HG03575 (cell line): ENCODE measurements at regions not wholly inside any gene's neighbourhood (a gene's known extent, or its start where the extent isn't known, plus 50 kb on each side); places are given as distances from the start of the nearest gene placed in this dataset.
"Not testable (repeated sequence)": the region's sequence is repeated elsewhere in the genome, so short reads cannot be mapped to it uniquely, and the experiment has no call there.

ENCODE experiments used
- ATAC-seq: cut with Tn5 transposase; IDR thresholded peaks from one replicate; pipeline ENCODE4 v1.9.1; 2021; ENCODE audit not compliant: unreplicated experiment, insufficient number of reproducible peaks, low FRiP score; ENCODE audit errors: extremely low read depth

- no peak for ATAC-seq
These were observed 214.6 kb upstream of the PRDM1 start for GRCh38 chr6:105871542-105871941.

GRCh38 chr6:105869835-105870440 is 216.2 kb upstream of the PRDM1 start:
- no peak for ATAC-seq

- ATAC-seq, result no peak
These were observed 217.2 kb upstream of the PRDM1 start for GRCh38 chr6:105868823-105869460.

GRCh38 chr6:105867821-105868220 is 218.3 kb upstream of the PRDM1 start:
- no peak for ATAC-seq

DNA sequence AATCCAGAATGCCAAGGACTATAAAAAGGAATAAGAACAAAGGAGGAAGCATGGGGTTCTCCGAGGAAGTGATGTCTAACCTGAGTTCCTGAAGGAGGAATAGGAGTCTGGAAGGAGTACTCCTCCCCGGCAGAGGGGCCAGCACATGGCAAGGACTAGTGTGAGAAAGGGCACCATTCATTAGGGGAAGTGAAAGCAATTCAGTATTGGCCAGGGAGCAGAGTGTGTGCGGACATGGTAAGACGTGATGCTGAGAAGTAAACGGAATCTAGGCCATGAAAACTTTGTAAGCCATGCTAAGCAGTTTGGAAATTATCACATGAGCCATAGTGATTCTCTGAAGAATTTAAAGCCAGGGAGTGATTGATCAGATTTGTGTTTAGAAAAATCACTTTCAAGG is 218.9 kb upstream of the PRDM1 start:
- ATAC-seq, result no peak

DNA sequence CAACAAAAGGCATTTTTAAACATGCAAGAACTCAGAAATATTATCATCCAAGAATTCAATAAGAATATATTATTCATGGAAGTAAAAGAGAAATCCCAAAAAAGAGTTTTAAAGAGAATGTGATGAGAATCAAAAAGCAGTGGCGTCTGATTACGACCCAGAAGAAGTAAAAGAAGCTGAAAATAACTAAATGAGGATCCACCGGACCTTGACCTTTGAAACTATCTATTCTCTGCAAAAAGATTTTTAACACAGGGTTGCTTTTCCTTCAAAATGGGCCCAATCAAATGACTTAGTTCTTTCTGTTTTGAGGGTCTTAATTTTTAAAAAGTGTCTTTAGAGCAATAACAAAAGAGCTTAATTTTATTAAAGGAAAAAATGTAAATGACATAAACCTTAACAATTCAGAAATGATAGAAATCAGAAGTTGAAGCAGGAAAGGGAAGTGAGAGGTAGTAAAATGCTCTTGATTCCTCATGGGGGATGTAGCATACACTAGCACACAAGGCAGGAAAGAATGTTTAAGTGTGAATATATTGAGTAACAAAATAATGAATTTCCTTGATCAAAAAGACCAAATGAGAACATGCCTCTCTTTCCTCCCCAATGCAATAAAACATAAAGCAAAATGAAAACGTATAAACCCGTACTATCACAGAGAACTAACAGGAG is 223.1 kb upstream of the PRDM1 start:
- no peak for ATAC-seq

- not testable (repeated sequence) for ATAC-seq
These were observed 225.2 kb upstream of the PRDM1 start for GRCh38 chr6:105860927-105861326.

GRCh38 chr6:105859457-105859856 is 226.7 kb upstream of the PRDM1 start:
- ATAC-seq, result no peak

DNA sequence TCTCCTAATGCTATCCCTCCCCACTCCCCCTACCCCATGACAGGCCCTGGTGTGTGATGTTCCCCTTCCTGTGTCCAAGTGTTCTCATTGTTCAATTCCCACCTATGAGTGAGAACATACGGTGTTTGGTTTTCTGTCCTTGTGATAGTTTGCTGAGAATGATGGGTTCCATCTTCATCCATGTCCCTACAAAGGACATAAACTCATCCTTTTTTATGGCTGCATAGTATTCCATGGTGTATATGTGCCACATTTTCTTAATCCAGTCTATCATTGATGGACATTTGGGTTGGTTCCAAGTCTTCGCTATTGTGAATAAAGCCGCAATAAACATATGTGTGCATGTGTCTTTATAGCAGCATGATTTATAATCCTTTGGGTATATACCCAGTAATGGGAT is 227.5 kb upstream of the PRDM1 start:
- ATAC-seq, result not testable (repeated sequence)

GRCh38 chr6:105855433-105855832 is 230.7 kb upstream of the PRDM1 start:
- no peak for ATAC-seq

- ATAC-seq, result not testable (repeated sequence)
These were observed 232.2 kb upstream of the PRDM1 start for GRCh38 chr6:105853979-105854378.

GRCh38 chr6:105851606-105852005 is 234.5 kb upstream of the PRDM1 start:
- ATAC-seq, result no peak

DNA sequence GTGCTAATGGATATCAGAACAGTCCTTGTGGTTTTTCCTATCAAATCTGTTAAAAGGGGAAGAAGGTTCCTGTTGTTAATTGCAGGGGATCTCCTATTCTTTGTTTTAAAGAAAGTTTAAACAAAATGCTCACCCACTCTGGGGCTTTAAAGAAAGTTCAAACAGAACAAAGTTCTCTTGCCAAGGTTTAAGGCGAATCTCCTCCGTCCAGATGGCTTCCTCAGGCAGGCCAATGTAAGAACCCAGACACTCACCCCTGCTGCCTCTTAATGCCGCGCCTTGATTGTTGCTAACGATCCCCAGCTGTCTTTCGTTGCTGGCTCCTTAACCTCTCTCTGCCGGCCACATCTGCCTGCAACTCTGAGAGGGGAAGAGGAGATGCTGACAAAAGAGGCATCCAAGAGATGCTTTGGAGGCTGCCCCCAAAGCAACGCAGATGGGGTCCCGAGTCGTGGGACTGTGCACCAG is 235.0 kb upstream of the PRDM1 start:
- ATAC-seq, result no peak

DNA sequence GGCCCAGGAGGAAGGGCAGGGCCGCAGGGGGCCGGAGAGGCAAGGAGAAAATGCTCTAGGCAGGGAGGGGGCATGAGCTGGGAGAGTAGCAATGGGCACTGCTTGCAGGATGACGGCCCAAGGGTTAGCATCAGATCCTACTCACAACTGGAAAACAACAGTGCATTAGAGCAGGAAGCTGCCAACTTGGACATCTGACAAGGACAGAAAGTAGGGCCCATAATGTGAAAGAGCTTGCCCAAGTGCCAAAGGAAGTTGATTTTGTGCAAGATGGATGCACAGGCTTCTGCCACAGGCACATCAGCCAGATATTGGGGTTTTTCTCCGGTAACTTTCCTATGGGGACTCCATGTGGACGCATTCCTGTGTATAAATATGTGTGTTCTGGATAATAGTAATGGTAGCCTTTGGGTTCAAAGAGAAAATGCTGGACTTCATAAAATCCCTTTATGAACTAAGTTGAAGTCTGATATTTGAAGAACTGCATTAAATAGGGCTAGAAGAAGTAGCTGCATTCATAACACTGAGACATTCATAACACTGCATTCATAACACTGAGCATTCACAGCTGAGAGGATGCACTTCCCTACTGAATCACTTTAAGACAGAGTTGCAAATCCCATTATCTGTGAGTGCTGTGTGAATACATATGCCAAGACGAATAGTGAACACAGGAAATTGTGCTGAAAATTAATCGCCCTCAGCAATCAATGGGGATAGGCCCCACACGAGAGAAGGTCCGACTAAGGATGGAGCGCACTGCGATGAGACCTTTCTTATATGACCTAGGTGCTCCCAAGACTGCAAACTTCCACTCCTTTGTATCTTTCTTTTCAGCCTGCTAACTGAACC is 235.6 kb upstream of the PRDM1 start:
- no peak for ATAC-seq

DNA sequence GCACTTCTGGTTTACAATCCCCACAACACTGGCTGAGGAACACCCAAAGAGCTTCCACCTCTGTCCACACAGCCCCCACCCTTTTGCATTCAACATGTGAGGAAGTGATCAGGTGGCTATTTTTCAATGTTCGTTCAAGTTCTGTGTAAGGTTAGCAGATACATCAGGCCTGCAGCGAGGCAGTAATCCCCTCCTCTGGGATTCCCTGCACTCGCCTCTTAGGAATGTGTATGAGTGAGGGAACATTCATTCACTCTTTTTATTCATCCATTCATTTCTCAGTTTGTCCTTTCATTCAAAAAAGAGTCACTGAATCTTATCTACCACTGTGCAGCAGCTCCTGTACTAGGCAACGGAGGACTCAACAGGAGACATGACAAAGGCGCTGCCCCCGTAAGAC is 236.4 kb upstream of the PRDM1 start:
- no peak for ATAC-seq

DNA sequence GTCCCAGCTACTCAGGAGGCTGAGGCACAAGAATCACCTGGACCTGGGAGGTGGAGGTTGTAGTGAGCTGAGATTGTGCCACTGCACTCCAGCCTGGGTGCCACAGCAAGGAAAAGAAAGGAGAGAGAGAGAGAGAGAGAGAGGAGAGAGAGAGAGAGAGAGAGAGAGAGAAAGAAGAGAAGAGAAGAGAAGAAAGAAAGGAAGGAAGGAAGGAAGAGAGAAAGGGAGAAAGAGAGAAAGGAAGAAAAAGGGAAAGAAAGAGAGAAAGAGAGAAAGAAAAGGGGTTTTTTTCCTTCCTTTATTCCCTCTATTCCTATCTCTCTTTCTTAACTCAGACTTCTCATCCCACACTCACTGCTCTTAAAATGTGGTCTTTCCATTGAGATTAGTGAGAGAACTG is 238.7 kb upstream of the PRDM1 start:
- no peak for ATAC-seq

DNA sequence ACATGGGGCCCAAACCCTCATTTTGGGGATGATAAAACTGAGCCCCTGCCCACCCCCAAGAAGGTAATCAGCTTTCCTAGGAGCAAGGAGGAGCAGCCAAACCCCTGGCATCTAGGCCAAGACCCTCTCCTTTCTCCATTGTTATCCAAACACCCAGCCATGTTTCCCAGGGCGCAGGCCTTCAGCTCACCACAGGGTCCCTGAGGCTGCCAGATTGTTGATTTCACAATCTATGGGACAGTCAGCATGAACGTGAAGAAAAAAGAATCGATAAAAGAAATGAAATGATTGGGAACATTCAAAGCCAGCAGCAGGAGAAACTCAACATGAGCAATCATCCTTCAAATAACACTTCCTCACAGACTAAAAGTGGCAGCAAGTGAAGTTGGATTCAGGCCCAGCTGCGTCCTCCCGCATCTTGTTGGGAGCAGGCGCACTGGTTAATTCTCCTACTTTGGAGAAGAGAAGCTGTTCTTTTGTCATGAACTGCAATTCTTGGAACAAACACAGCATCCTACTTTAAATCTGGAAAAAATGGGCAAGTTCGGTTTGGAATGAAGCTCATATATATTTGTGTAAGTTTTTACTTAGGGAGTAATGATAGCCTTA is 241.8 kb upstream of the PRDM1 start:
- no peak for ATAC-seq

DNA sequence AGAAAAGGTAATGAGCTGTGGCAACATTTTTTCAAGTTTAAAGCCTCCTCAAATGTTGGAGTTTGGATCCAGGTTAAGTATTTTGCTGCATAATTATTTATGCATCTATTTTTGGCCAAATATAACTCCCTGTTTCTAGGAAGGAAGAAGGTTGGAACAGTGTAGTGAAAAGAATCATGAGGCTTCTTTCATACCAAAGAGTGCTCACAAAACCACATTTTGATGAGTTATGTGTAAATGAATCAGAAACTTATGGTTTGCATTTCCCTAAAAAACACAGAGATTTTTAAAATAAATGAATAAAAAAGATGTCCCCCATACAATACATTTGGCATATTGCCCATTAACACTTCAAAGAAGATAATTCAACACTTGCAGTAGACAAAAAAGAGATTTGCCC is 246.9 kb upstream of the PRDM1 start:
- ATAC-seq, result no peak

DNA sequence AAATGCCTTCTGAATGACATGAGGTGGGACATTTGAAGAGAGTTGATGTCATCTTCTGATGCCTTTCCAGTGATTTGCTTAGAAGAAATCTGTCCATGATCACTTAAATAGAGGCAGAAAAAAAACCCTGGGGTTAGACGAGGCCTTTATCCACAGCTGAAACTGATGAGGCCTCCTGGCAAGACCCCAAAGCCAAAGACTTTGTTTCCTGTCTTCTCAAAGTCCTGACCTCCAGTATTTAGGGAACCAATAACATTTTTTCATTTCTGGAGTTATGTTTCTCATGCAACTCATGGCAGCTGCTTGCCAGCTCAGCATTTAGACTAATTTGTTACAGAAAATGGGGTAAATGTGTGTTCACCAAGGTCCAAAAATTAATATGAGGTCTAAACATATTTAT is 248.0 kb upstream of the PRDM1 start:
- no peak for ATAC-seq
